Cardiac muscle cell (in vitro differentiated cells and primary cell): ENCODE measurements at regions not wholly inside any gene's neighbourhood (a gene's known extent, or its start where the extent isn't known, plus 50 kb on each side); places are given as distances from the start of the nearest gene placed in this dataset.

Experiments used
- DNase-seq, 2 donors: peaks; one replicate each; pipeline versions ENCODE4 v3.0.0 to v3.0.0-alpha.2; 2010 to 2017; ENCODE audit warnings: low read depth in 1 of 2, low spot score in 1 of 2
- H3K27ac ChIP-seq: fragments of 200-600 bp; sonication (generic); 2 replicates; pipeline ENCODE4 v1.5.1; 2016
- H3K27me3 ChIP-seq: fragments of 200-600 bp; sonication (generic); 2 replicates; pipeline ENCODE4 v1.6.0; 2016; ENCODE audit warnings: control low read depth
- H3K36me3 ChIP-seq: fragments of 200-600 bp; sonication (generic); 2 replicates; pipeline ENCODE4 v1.5.1; 2016; ENCODE audit warnings: control low read depth
- H3K4me1 ChIP-seq: fragments of 200-600 bp; sonication (generic); 2 replicates; pipeline ENCODE4 v1.8.1; 2017; ENCODE audit warnings: low read depth, mild to moderate bottlenecking, mixed run types
- H3K4me3 ChIP-seq: fragments of 200-600 bp; sonication (generic); 2 replicates; pipeline ENCODE4 v1.5.1; 2016; ENCODE audit warnings: mild to moderate bottlenecking
- H3K9me3 ChIP-seq: fragments of 200-600 bp; sonication (generic); 2 replicates; pipeline ENCODE4 v1.5.1; 2017; ENCODE audit warnings: low read depth, mild to moderate bottlenecking, control low read depth
- CTCF ChIP-seq: IDR thresholded peaks from 2 replicates; pipeline ENCODE4 v1.5.1; 2012; ENCODE audit warnings: low read depth, mild to moderate bottlenecking, low read length

- Histone ChIP-seq H3K27ac (no peak overlapping the region), H3K27me3 (no peaks in the 10 kb centered on the region), H3K4me3 (no peak overlapping the region), H3K36me3 (no peaks in the 10 kb centered on the region), H3K4me1 (no peaks in the 10 kb centered on the region), H3K9me3 (no peaks in the 10 kb centered on the region)
- no peak for TF ChIP-seq CTCF
- no peak for DNase-seq
Observed at GRCh38 chr1:24989082-24989481, 59.0 kb upstream of the RUNX3 start.

- no peak for TF ChIP-seq CTCF
Observed at GRCh38 chr1:24988558-24988912, 58.5 kb upstream of the RUNX3 start.

GRCh38 chr1:24987875-24988557 is 57.9 kb upstream of the RUNX3 start:
- Histone ChIP-seq H3K4me3 (no peak overlapping the region), H3K36me3 (no peaks in the 10 kb centered on the region), H3K9me3 (no peaks in the 10 kb centered on the region), H3K27ac (no peak overlapping the region), H3K27me3 (no peaks in the 10 kb centered on the region), H3K4me1 (no peaks in the 10 kb centered on the region)
- no peak for DNase-seq
- TF ChIP-seq CTCF, result no peak

More at GRCh38 chr1:24988558-24988912, 58.5 kb upstream of the RUNX3 start:
- Histone ChIP-seq H3K4me3 (no peak overlapping the region), H3K9me3 (no peaks in the 10 kb centered on the region), H3K27ac (no peak overlapping the region), H3K4me1 (no peaks in the 10 kb centered on the region), H3K27me3 (no peaks in the 10 kb centered on the region), H3K36me3 (no peaks in the 10 kb centered on the region)
- DNase-seq, result no peak

GRCh38 chr1:24987424-24987823 is 57.3 kb upstream of the RUNX3 start:
- no peaks in the 10 kb centered on the region for H3K27me3 ChIP-seq
- DNase-seq, result no peak
- H3K9me3 ChIP-seq, result no peaks in the 10 kb centered on the region
- no peak overlapping the region for H3K4me3 ChIP-seq
- no peak overlapping the region for H3K27ac ChIP-seq
- H3K4me1 ChIP-seq, result no peaks in the 10 kb centered on the region
- TF ChIP-seq CTCF, result no peak
- no peaks in the 10 kb centered on the region for H3K36me3 ChIP-seq

GRCh38 chr1:24986372-24986965 is 56.4 kb upstream of the RUNX3 start:
- Histone ChIP-seq H3K4me1 (no peaks in the 10 kb centered on the region), H3K4me3 (no peak overlapping the region), H3K27me3 (no peaks in the 10 kb centered on the region), H3K9me3 (no peaks in the 10 kb centered on the region), H3K36me3 (no peaks in the 10 kb centered on the region), H3K27ac (no peak overlapping the region)
- TF ChIP-seq CTCF, result no peak
- DNase-seq, result no peak
